ENCODE measurements at regions not wholly inside any gene's neighbourhood (a gene's known extent, or its start where the extent isn't known, plus 50 kb on each side); places are given as distances from the start of the nearest gene placed in this dataset.

DNA sequence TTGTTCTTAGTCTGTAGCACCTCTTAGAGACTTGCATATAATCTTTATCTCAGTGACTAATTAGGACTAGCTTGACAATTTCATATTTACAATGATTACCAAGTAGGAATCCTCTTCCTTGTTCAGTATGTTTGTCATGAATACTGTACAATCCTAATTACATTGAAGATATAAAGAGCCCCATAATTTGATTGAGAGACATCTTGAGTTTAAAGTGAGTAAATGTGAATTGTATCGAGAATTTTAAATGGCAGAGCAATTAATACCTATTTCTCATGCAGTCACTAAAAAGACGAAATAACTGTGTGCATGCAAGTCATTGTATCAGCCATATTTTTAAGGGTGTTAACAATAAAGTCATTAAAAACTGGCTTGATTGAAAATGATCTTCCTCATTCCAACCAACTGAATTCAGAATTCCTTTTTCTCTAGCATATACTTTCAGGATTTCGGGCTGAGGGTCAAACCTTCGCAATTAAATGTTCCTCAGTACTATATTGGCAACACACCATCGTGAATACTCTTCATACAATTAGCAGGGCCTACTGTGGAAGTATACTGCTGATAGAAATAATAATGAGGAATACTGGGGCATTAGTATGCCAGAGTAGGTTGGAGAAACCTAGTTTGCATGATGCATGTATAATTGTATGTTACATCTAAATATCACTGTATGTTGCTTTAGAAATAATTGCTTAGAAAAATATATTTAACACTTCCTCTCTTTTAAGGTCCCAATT, 284.7 kb upstream of the TMEM161B start:
- Histone ChIP-seq H3K9me3 (ENCODE audit: control insufficient read depth in 4 of 4, low read length in 3 of 4) (no peaks in the 10 kb centered on the region), H3K4me3 (ENCODE audit: low read depth in 1 of 3, low read length in 3 of 3) (no peak overlapping the region), H3K9ac (ENCODE audit: low read depth in 1 of 2, low read length in 2 of 2) (no peak overlapping the region), H3K27me3 (ENCODE audit: control insufficient read depth in 4 of 4, insufficient read depth in 4 of 4, low read length in 3 of 4) (no peaks in the 10 kb centered on the region), H3K27ac (ENCODE audit: low read depth in 1 of 2, low read length in 2 of 2) (no peak overlapping the region), H3K4me1 (ENCODE audit: control insufficient read depth in 4 of 4, insufficient read depth in 4 of 4, low read length in 3 of 4) (no peaks in the 10 kb centered on the region), H3K36me3 (ENCODE audit: control insufficient read depth in 4 of 4, insufficient read depth in 3 of 4, low read depth in 1 of 4, low read length in 3 of 4) (no peaks in the 10 kb centered on the region)
- TF ChIP-seq, protein P1, sequence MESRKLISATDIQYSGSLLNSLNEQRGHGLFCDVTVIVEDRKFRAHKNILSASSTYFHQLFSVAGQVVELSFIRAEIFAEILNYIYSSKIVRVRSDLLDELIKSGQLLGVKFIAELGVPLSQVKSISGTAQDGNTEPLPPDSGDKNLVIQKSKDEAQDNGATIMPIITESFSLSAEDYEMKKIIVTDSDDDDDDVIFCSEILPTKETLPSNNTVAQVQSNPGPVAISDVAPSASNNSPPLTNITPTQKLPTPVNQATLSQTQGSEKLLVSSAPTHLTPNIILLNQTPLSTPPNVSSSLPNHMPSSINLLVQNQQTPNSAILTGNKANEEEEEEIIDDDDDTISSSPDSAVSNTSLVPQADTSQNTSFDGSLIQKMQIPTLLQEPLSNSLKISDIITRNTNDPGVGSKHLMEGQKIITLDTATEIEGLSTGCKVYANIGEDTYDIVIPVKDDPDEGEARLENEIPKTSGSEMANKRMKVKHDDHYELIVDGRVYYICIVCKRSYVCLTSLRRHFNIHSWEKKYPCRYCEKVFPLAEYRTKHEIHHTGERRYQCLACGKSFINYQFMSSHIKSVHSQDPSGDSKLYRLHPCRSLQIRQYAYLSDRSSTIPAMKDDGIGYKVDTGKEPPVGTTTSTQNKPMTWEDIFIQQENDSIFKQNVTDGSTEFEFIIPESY (IDR thresholded peaks at IDR 0.05): no peak
- no peak for TF ChIP-seq TAF1 (conservative IDR thresholded peaks at IDR 0.05)
- TF ChIP-seq, protein P2, sequence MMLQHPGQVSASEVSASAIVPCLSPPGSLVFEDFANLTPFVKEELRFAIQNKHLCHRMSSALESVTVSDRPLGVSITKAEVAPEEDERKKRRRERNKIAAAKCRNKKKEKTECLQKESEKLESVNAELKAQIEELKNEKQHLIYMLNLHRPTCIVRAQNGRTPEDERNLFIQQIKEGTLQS (IDR thresholded peaks at IDR 0.05): no peak
- no peak for TF ChIP-seq RAD21 (IDR thresholded peaks at IDR 0.05)
- no peak for TF ChIP-seq HNF4G (IDR thresholded peaks at IDR 0.05)
- TF ChIP-seq, protein P3, sequence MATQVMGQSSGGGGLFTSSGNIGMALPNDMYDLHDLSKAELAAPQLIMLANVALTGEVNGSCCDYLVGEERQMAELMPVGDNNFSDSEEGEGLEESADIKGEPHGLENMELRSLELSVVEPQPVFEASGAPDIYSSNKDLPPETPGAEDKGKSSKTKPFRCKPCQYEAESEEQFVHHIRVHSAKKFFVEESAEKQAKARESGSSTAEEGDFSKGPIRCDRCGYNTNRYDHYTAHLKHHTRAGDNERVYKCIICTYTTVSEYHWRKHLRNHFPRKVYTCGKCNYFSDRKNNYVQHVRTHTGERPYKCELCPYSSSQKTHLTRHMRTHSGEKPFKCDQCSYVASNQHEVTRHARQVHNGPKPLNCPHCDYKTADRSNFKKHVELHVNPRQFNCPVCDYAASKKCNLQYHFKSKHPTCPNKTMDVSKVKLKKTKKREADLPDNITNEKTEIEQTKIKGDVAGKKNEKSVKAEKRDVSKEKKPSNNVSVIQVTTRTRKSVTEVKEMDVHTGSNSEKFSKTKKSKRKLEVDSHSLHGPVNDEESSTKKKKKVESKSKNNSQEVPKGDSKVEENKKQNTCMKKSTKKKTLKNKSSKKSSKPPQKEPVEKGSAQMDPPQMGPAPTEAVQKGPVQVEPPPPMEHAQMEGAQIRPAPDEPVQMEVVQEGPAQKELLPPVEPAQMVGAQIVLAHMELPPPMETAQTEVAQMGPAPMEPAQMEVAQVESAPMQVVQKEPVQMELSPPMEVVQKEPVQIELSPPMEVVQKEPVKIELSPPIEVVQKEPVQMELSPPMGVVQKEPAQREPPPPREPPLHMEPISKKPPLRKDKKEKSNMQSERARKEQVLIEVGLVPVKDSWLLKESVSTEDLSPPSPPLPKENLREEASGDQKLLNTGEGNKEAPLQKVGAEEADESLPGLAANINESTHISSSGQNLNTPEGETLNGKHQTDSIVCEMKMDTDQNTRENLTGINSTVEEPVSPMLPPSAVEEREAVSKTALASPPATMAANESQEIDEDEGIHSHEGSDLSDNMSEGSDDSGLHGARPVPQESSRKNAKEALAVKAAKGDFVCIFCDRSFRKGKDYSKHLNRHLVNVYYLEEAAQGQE (IDR thresholded peaks at IDR 0.05): no peak
- TF ChIP-seq YY1 (IDR thresholded peaks at IDR 0.05): no peak
- no peak for DNase-seq (ENCODE audit: low spot score)
- WGBS: 86% methylated on average over 5 of the region's 5 CpGs

DNA sequence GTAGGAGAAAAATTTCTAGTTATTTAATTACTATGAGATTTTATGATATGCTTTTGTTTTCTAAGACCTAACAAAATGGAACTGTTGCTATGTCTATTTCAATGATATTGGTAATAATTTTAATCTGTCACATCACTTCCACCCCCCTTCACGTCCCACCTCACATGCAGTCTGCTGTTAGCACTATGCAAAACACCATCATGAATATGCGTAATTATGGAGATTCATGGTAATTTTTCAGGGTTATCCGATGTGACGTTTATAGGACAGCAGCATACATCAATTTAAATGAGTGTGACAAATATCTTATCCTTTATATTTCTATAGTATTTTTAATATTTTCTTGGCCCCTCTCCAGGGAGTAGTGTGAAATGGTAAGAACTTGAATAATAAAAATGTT, 283.8 kb upstream of the TMEM161B start:
- DNase-seq (ENCODE audit: low spot score): no peak
- Histone ChIP-seq H3K27ac (ENCODE audit: low read depth in 1 of 2, low read length in 2 of 2) (no peak overlapping the region), H3K4me3 (ENCODE audit: low read depth in 1 of 3, low read length in 3 of 3) (no peak overlapping the region), H3K9me3 (ENCODE audit: control insufficient read depth in 4 of 4, low read length in 3 of 4) (no peaks in the 10 kb centered on the region), H3K36me3 (ENCODE audit: control insufficient read depth in 4 of 4, insufficient read depth in 3 of 4, low read depth in 1 of 4, low read length in 3 of 4) (no peaks in the 10 kb centered on the region), H3K9ac (ENCODE audit: low read depth in 1 of 2, low read length in 2 of 2) (no peak overlapping the region), H3K4me1 (ENCODE audit: control insufficient read depth in 4 of 4, insufficient read depth in 4 of 4, low read length in 3 of 4) (no peaks in the 10 kb centered on the region), H3K27me3 (ENCODE audit: control insufficient read depth in 4 of 4, insufficient read depth in 4 of 4, low read length in 3 of 4) (no peaks in the 10 kb centered on the region)
- no peak for TF ChIP-seq FOXA1 (IDR thresholded peaks at IDR 0.05)
- TF ChIP-seq, protein P1 (IDR thresholded peaks at IDR 0.05): no peak
- TF ChIP-seq GABPA (IDR thresholded peaks at IDR 0.05 in 1 of 2, conservative IDR thresholded peaks at IDR 0.05 in 1 of 2): no peak
- TF ChIP-seq, protein P2 (IDR thresholded peaks at IDR 0.05): no peak
- TF ChIP-seq, protein P4, sequence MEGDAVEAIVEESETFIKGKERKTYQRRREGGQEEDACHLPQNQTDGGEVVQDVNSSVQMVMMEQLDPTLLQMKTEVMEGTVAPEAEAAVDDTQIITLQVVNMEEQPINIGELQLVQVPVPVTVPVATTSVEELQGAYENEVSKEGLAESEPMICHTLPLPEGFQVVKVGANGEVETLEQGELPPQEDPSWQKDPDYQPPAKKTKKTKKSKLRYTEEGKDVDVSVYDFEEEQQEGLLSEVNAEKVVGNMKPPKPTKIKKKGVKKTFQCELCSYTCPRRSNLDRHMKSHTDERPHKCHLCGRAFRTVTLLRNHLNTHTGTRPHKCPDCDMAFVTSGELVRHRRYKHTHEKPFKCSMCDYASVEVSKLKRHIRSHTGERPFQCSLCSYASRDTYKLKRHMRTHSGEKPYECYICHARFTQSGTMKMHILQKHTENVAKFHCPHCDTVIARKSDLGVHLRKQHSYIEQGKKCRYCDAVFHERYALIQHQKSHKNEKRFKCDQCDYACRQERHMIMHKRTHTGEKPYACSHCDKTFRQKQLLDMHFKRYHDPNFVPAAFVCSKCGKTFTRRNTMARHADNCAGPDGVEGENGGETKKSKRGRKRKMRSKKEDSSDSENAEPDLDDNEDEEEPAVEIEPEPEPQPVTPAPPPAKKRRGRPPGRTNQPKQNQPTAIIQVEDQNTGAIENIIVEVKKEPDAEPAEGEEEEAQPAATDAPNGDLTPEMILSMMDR (IDR thresholded peaks at IDR 0.05; ENCODE audit: low read depth, low read length, missing input control): no peak
- no peak for TF ChIP-seq YY1 (IDR thresholded peaks at IDR 0.05)
- WGBS: 73% methylated on average over 4 of the region's 4 CpGs
